Vagina (tissue), 2 donors: ENCODE measurements at regions not wholly inside any gene's neighbourhood (a gene's known extent, or its start where the extent isn't known, plus 50 kb on each side); places are given as distances from the start of the nearest gene placed in this dataset.

Experiments
- CTCF ChIP-seq, 3 experiments: fragments of 450-650 bp in 2 of 3; fragments of 200-600 bp in 1 of 3; sonication (generic) in 1 of 3; IDR thresholded peaks; one replicate each; pipeline ENCODE4 v1.5.1; 2017 to 2019; ENCODE audit warnings: antibody characterized with exemption in 3 of 3, mild to moderate bottlenecking in 2 of 3, moderate library complexity in 2 of 3
- POLR2A ChIP-seq, 2 donors: fragments of 450-650 bp; IDR thresholded peaks; one replicate each; pipeline ENCODE4 v1.6.1; 2017; ENCODE audit warnings: antibody characterized with exemption in 2 of 2, mild to moderate bottlenecking in 2 of 2, moderate library complexity in 2 of 2
- POLR2AphosphoS5 ChIP-seq, 2 donors: sonication (generic); formaldehyde crosslinking; IDR thresholded peaks; one replicate each; pipeline ENCODE4 v1.9.0; 2017; ENCODE audit warnings: antibody characterized with exemption in 2 of 2, mild to moderate bottlenecking in 2 of 2, low read depth in 1 of 2; ENCODE audit not compliant: insufficient read depth in 1 of 2

GRCh38 chr17:79248843-79249493 lies 174.3 kb downstream of the ENGASE start:
- TF ChIP-seq CTCF (IDR thresholded peaks at IDR 0.05) (no peak), POLR2A (IDR thresholded peaks at IDR 0.05) (no peak), POLR2AphosphoS5 (IDR thresholded peaks at IDR 0.05; ENCODE audit: insufficient read depth in 1 of 2, low read depth in 1 of 2) (no peak)
